NCI-H345 (cell line): ENCODE measurements at regions not wholly inside any gene's neighbourhood (a gene's known extent, or its start where the extent isn't known, plus 50 kb on each side); places are given as distances from the start of the nearest gene placed in this dataset.

ENCODE experiments used
- DNase-seq: peaks from one replicate; lab custom pipeline; 2025; lab: John Stamatoyannopoulos, UW

- DNase-seq = no peak
These were observed 53.2 kb upstream of the SYPL1 start for GRCh38 chr7:106165337-106165736.

GRCh38 chr7:106163257-106163656 is 51.1 kb upstream of the SYPL1 start:
- no peak for DNase-seq
